HUES64 (cell line): ENCODE measurements at regions not wholly inside any gene's neighbourhood (a gene's known extent, or its start where the extent isn't known, plus 50 kb on each side); places are given as distances from the start of the nearest gene placed in this dataset.

Experiments used
- H3K27ac ChIP-seq: 2 replicates; pipeline ENCODE4 v1.7.0; 2013; ENCODE audit warnings: low read depth, low read length, inconsistent platforms
- H3K27me3 ChIP-seq: 2 replicates; pipeline ENCODE4 v1.6.1; 2013; ENCODE audit warnings: mild to moderate bottlenecking, low read length; ENCODE audit not compliant: insufficient read depth
- H3K36me3 ChIP-seq: 2 replicates; pipeline ENCODE4 v1.6.1; 2013; ENCODE audit warnings: mild to moderate bottlenecking, low read length; ENCODE audit not compliant: insufficient read depth
- H3K4me1 ChIP-seq: 2 replicates; pipeline ENCODE4 v1.6.1; 2013; ENCODE audit warnings: mild to moderate bottlenecking, low read length, moderate library complexity; ENCODE audit not compliant: insufficient read depth
- H3K4me3 ChIP-seq: 2 replicates; pipeline ENCODE4 v1.5.1; 2013; ENCODE audit warnings: mild to moderate bottlenecking, low read length, moderate library complexity
- H3K9ac ChIP-seq: 2 replicates; pipeline ENCODE4 v1.6.1; 2013; ENCODE audit warnings: mild to moderate bottlenecking, low read depth, low read length
- H3K9me3 ChIP-seq: 2 replicates; pipeline ENCODE4 v1.6.1; 2013; ENCODE audit warnings: low read depth, low read length; ENCODE audit not compliant: insufficient read depth
- WGBS: fragments of 150-250, 120-280 bp; methylation state at CpG from one replicate; pipeline ENCODE4 v1.1.7; 2013; ENCODE audit warnings: missing lambda C conversion rate; 5-methylcytosine and 5-hydroxymethylcytosine counted together

GRCh38 chr14:97462081-97462480 is 664.9 kb downstream of the VRK1 start:
- Histone ChIP-seq H3K9me3 (peaks cover 10% of the 10 kb centered on the region; the same call in 1 of the 2 replicates), H3K4me3 (no peak overlapping the region), H3K27ac (no peak overlapping the region), H3K4me1 (peaks cover 7% of the 10 kb centered on the region), H3K9ac (no peak overlapping the region), H3K27me3 (peaks cover 26% of the 10 kb centered on the region), H3K36me3 (no peaks in the 10 kb centered on the region)
- 95% methylated on average over 2 of the region's 2 CpGs for WGBS

GRCh38 chr14:97468220-97468619 is 671.0 kb downstream of the VRK1 start:
- Histone ChIP-seq H3K27ac (no peak overlapping the region), H3K4me3 (no peak overlapping the region), H3K27me3 (no peaks in the 10 kb centered on the region), H3K9me3 (no peaks in the 10 kb centered on the region), H3K36me3 (no peaks in the 10 kb centered on the region), H3K9ac (no peak overlapping the region), H3K4me1 (peaks cover 22% of the 10 kb centered on the region)
- WGBS: 64% methylated on average over 4 of the region's 6 CpGs

GRCh38 chr14:97477353-97477752 is 680.2 kb downstream of the VRK1 start:
- Histone ChIP-seq H3K4me1 (no peaks in the 10 kb centered on the region), H3K27ac (no peak overlapping the region), H3K4me3 (no peak overlapping the region), H3K36me3 (no peaks in the 10 kb centered on the region), H3K9me3 (no peaks in the 10 kb centered on the region), H3K9ac (no peak overlapping the region), H3K27me3 (no peaks in the 10 kb centered on the region)
- 94% methylated on average over 4 of the region's 4 CpGs for WGBS

- no peak overlapping the region for H3K4me3 ChIP-seq
- no peak overlapping the region for H3K9ac ChIP-seq
- H3K9me3 ChIP-seq: no peaks in the 10 kb centered on the region
- H3K27ac ChIP-seq: no peak overlapping the region
- no peaks in the 10 kb centered on the region for H3K4me1 ChIP-seq
- H3K27me3 ChIP-seq: no peaks in the 10 kb centered on the region
- H3K36me3 ChIP-seq: no peaks in the 10 kb centered on the region
- WGBS: 95% methylated on average over 10 of the region's 10 CpGs
These were observed 688.0 kb downstream of the VRK1 start for GRCh38 chr14:97485201-97485600.

GRCh38 chr14:97486601-97487120 is 689.5 kb downstream of the VRK1 start:
- H3K36me3 ChIP-seq: no peaks in the 10 kb centered on the region
- H3K9ac ChIP-seq: no peak overlapping the region
- H3K4me1 ChIP-seq: no peaks in the 10 kb centered on the region
- H3K27me3 ChIP-seq: no peaks in the 10 kb centered on the region
- no peak overlapping the region for H3K4me3 ChIP-seq
- H3K27ac ChIP-seq: no peak overlapping the region
- H3K9me3 ChIP-seq: no peaks in the 10 kb centered on the region
- WGBS: 92% methylated on average over 13 of the region's 13 CpGs

- no peaks in the 10 kb centered on the region for H3K4me1 ChIP-seq
- no peak overlapping the region for H3K9ac ChIP-seq
- H3K4me3 ChIP-seq: no peak overlapping the region
- H3K36me3 ChIP-seq: no peaks in the 10 kb centered on the region
- 87% methylated on average over 10 of the region's 10 CpGs for WGBS
- no peaks in the 10 kb centered on the region for H3K9me3 ChIP-seq
- no peaks in the 10 kb centered on the region for H3K27me3 ChIP-seq
- H3K27ac ChIP-seq: no peak overlapping the region
These were observed 692.6 kb downstream of the VRK1 start for GRCh38 chr14:97489750-97490149.

GRCh38 chr14:97490521-97491070 is 693.4 kb downstream of the VRK1 start:
- Histone ChIP-seq H3K27me3 (no peaks in the 10 kb centered on the region), H3K27ac (no peak overlapping the region), H3K9me3 (no peaks in the 10 kb centered on the region), H3K4me3 (no peak overlapping the region), H3K4me1 (no peaks in the 10 kb centered on the region), H3K36me3 (no peaks in the 10 kb centered on the region), H3K9ac (no peak overlapping the region)
- 96% methylated on average over 9 of the region's 10 CpGs for WGBS

- Histone ChIP-seq H3K9me3 (no peaks in the 10 kb centered on the region), H3K4me3 (no peak overlapping the region), H3K4me1 (peaks cover 3% of the 10 kb centered on the region; the same call in 1 of the 2 replicates), H3K27ac (no peak overlapping the region), H3K36me3 (no peaks in the 10 kb centered on the region), H3K9ac (no peak overlapping the region), H3K27me3 (no peaks in the 10 kb centered on the region)
- WGBS: 90% methylated on average over 5 of the region's 5 CpGs
These were observed 694.5 kb downstream of the VRK1 start for GRCh38 chr14:97491697-97492096.

- no peaks in the 10 kb centered on the region for H3K36me3 ChIP-seq
- H3K27me3 ChIP-seq: no peaks in the 10 kb centered on the region
- H3K9me3 ChIP-seq: no peaks in the 10 kb centered on the region
- 93% methylated on average over 6 of the region's 6 CpGs for WGBS
- no peak overlapping the region for H3K9ac ChIP-seq
- H3K4me3 ChIP-seq: no peak overlapping the region
- peaks cover 5% of the 10 kb centered on the region; the same call in 1 of the 2 replicates for H3K4me1 ChIP-seq
- H3K27ac ChIP-seq: no peak overlapping the region
These were observed 702.8 kb downstream of the VRK1 start for GRCh38 chr14:97499790-97500481.

GRCh38 chr14:97506626-97507025 is 709.4 kb downstream of the VRK1 start:
- Histone ChIP-seq H3K36me3 (no peaks in the 10 kb centered on the region), H3K4me3 (no peak overlapping the region), H3K9ac (no peak overlapping the region), H3K9me3 (peaks cover 10% of the 10 kb centered on the region), H3K4me1 (no peaks in the 10 kb centered on the region), H3K27ac (no peak overlapping the region), H3K27me3 (no peaks in the 10 kb centered on the region)
- 66% methylated on average over 2 of the region's 2 CpGs for WGBS

GRCh38 chr14:97513891-97514290 is 716.7 kb downstream of the VRK1 start:
- WGBS: 100% methylated on average over 3 of the region's 5 CpGs

More at GRCh38 chr14:97513891-97514290, 716.7 kb downstream of the VRK1 start:
- Histone ChIP-seq H3K36me3 (no peaks in the 10 kb centered on the region), H3K4me1 (no peaks in the 10 kb centered on the region), H3K9ac (no peak overlapping the region), H3K27me3 (no peaks in the 10 kb centered on the region), H3K27ac (no peak overlapping the region), H3K9me3 (peaks cover 2% of the 10 kb centered on the region), H3K4me3 (no peak overlapping the region)
